ENCODE measurements at regions not wholly inside any gene's neighbourhood (a gene's known extent, or its start where the extent isn't known, plus 50 kb on each side); places are given as distances from the start of the nearest gene placed in this dataset.

- BruUV-seq (replicated peaks), result no TSS peak
- Histone ChIP-seq H3K79me2 (ENCODE audit: low read depth) (no peaks in the 10 kb centered on the region), H3K9me3 (ENCODE audit: insufficient read depth, low read depth) (no peaks in the 10 kb centered on the region), H3K27ac (no peak overlapping the region), H3K9me2 (ENCODE audit: insufficient read depth) (0 out of 2 replicates have a peak, but pooled peaks cover 3% of the 10 kb centered on the region), H3K27me3 (ENCODE audit: insufficient read depth, low read depth) (no peaks in the 10 kb centered on the region), H4K20me1 (ENCODE audit: insufficient read depth) (no peaks in the 10 kb centered on the region), H2AFZ (no peak overlapping the region), H3K4me2 (no peak overlapping the region), H3K4me3 (no peak overlapping the region), H3F3A (ENCODE audit: insufficient read depth, low read depth) (no peaks in the 10 kb centered on the region), H3K4me1 (replicated peaks; ENCODE audit: insufficient read depth) (no peaks in the 10 kb centered on the region), H3K36me3 (ENCODE audit: low read depth) (no peaks in the 10 kb centered on the region)
- ChIA-PET CTCF (no interaction called here), POLR2A (ENCODE audit: unreplicated experiment) (no interaction called here)
- intact Hi-C loops (cut with micrococcal nuclease; ENCODE audit: unreplicated experiment), result no loop called here
- TF ChIP-seq CTCF (conservative IDR thresholded peaks at IDR 0.05) (no peak), EZH2 (IDR thresholded peaks at IDR 0.05; ENCODE audit: low read depth) (no peak)
- DNase-seq, result no peak
These were observed 165.7 kb upstream of the GUCY1A2 start for GRCh38 chr11:107183953-107184352.

GRCh38 chr11:107182978-107183377, 164.7 kb upstream of the GUCY1A2 start:
- H3K4me3 ChIP-seq, result no peak overlapping the region
- H3K9me3 ChIP-seq (ENCODE audit: insufficient read depth, low read depth), result no peaks in the 10 kb centered on the region
- no TSS peak for BruUV-seq (replicated peaks)
- intact Hi-C loops (cut with micrococcal nuclease; ENCODE audit: unreplicated experiment), result no loop called here
- no peak for DNase-seq
- H3F3A ChIP-seq (ENCODE audit: insufficient read depth, low read depth), result no peaks in the 10 kb centered on the region
- no peaks in the 10 kb centered on the region for H3K27me3 ChIP-seq (ENCODE audit: insufficient read depth, low read depth)
- H3K4me2 ChIP-seq, result no peak overlapping the region
- ChIA-PET POLR2A (ENCODE audit: unreplicated experiment) (no interaction called here), CTCF (no interaction called here)
- no peak overlapping the region for H3K27ac ChIP-seq
- H3K4me1 ChIP-seq (replicated peaks; ENCODE audit: insufficient read depth), result no peaks in the 10 kb centered on the region
- no peaks in the 10 kb centered on the region for H3K36me3 ChIP-seq (ENCODE audit: low read depth)
- H3K79me2 ChIP-seq (ENCODE audit: low read depth), result no peaks in the 10 kb centered on the region
- TF ChIP-seq CTCF (conservative IDR thresholded peaks at IDR 0.05) (no peak), EZH2 (IDR thresholded peaks at IDR 0.05; ENCODE audit: low read depth) (no peak)
- 0 out of 2 replicates have a peak, but pooled peaks cover 3% of the 10 kb centered on the region for H3K9me2 ChIP-seq (ENCODE audit: insufficient read depth)
- H2AFZ ChIP-seq, result no peak overlapping the region
- no peaks in the 10 kb centered on the region for H4K20me1 ChIP-seq (ENCODE audit: insufficient read depth)

- H3K27ac ChIP-seq, result no peak overlapping the region
- H3K27me3 ChIP-seq (ENCODE audit: insufficient read depth, low read depth), result no peaks in the 10 kb centered on the region
- H3K79me2 ChIP-seq (ENCODE audit: low read depth), result no peaks in the 10 kb centered on the region
- H3K9me3 ChIP-seq (ENCODE audit: insufficient read depth, low read depth), result no peaks in the 10 kb centered on the region
- TF ChIP-seq EZH2 (IDR thresholded peaks at IDR 0.05; ENCODE audit: low read depth), result no peak
- no peak for TF ChIP-seq CTCF (conservative IDR thresholded peaks at IDR 0.05)
- POLR2A ChIA-PET (ENCODE audit: unreplicated experiment), result no interaction called here
- no peaks in the 10 kb centered on the region for H4K20me1 ChIP-seq (ENCODE audit: insufficient read depth)
- no peak overlapping the region for H2AFZ ChIP-seq
- no peaks in the 10 kb centered on the region for H3K4me1 ChIP-seq (replicated peaks; ENCODE audit: insufficient read depth)
- no TSS peak for BruUV-seq (replicated peaks)
- H3K36me3 ChIP-seq (ENCODE audit: low read depth), result no peaks in the 10 kb centered on the region
- no peaks in the 10 kb centered on the region for H3K9me2 ChIP-seq (ENCODE audit: insufficient read depth)
- DNase-seq, result no peak
- no peak overlapping the region for H3K4me3 ChIP-seq
- intact Hi-C loops (cut with micrococcal nuclease; ENCODE audit: unreplicated experiment), result no loop called here
- CTCF ChIA-PET, result no interaction called here
- H3F3A ChIP-seq (ENCODE audit: insufficient read depth, low read depth), result no peaks in the 10 kb centered on the region
- H3K4me2 ChIP-seq, result no peak overlapping the region
These were observed 162.0 kb upstream of the GUCY1A2 start for GRCh38 chr11:107180236-107180635.
